ENCODE measurements at regions not wholly inside any gene's neighbourhood (a gene's known extent, or its start where the extent isn't known, plus 50 kb on each side); places are given as distances from the start of the nearest gene placed in this dataset.

DNA sequence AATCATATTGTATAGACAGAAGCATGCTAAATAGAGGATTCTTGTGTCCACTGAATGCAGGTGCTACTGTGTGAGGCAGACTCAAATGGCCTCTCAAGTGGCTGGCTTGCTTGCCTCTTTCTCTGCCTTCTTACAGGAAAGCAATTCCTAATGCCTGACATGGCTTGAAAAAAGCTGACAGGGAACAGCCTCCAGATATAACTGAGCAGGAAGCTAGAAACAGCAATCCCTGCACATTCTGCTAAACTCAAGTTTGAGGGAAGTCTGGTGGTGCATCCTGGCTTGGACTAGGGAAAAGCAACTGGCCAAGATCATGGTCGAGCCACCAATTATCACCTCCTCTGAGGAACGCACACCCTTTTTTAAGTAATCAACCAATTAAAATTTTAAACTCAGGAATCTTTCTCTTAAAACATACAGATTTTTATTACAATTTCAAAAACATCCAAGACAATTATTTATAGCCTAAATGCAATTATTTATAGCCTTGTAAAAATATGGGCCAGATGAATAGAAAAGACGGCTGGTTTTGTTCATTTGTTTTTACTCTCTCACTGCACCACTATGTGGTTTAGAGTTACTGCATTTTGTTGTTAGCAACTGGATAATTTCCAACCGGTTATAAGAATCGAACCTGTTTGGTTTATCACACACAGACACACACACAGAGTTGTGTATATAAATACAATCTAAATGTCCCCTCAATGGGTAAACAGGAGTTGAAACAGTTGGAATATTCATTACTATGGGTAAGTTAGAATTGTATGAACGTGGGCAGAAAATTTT, 290.9 kb upstream of the ANKRD55 start:
- Histone ChIP-seq H3K27me3 (replicated peaks; ENCODE audit: insufficient read depth) (peaks cover 3% of the 10 kb centered on the region; the same call in 1 of the 2 replicates), H3K9me2 (ENCODE audit: insufficient read depth) (no peaks in the 10 kb centered on the region), H4K20me1 (ENCODE audit: insufficient read depth) (no peaks in the 10 kb centered on the region), H3K4me1 (ENCODE audit: insufficient read depth) (no peaks in the 10 kb centered on the region), H3F3A (ENCODE audit: insufficient read depth) (no peaks in the 10 kb centered on the region), H3K9ac (no peak overlapping the region), H3K9me3 (ENCODE audit: low read depth) (no peaks in the 10 kb centered on the region), H3K4me3 (no peak overlapping the region), H3K27ac (no peak overlapping the region), H2AFZ (no peak overlapping the region), H3K79me2 (ENCODE audit: insufficient read depth) (no peaks in the 10 kb centered on the region), H3K4me2 (ENCODE audit: unreplicated experiment) (no peak overlapping the region), H3K36me3 (ENCODE audit: low read depth) (no peaks in the 10 kb centered on the region)
- no peak for TF ChIP-seq EZH2phosphoT487 (IDR thresholded peaks at IDR 0.05; ENCODE audit: insufficient read depth, low read depth)
- TF ChIP-seq EZH2 (IDR thresholded peaks at IDR 0.05; ENCODE audit: insufficient read depth, poor library complexity, severe bottlenecking) = no peak
- WGBS, 2 experiments (ENCODE audit: low coverage in 1 of 2, low lambda C conversion rate in 2 of 2, missing lambda C conversion rate in 2 of 2) = 15 to 20% methylated on average over 6 of the region's 6 CpGs
- in situ Hi-C loops (cut with MboI) = no loop called here
- no peak for DNase-seq

DNA sequence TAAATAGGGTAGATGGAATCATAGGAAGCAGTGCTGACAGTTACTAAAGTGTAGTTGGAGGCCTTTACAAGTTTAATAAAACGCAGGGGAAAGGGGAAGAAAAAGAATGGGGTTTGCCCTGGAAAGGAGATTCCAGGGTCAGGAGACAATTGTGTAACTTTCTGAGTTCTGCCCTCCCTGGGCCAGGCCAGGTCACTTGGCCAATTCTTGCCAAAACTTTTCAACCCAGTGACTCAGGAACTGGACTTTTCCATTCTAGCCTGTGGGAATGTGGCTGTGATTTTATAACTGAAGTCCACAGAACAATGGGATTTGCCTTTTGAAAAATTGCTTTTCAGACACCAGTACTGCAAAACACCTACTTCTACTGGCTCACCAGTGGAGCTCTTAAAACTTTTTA, 289.8 kb upstream of the ANKRD55 start:
- H3K27me3 ChIP-seq (replicated peaks; ENCODE audit: insufficient read depth) = peaks cover 7% of the 10 kb centered on the region
- no peak overlapping the region for H2AFZ ChIP-seq
- WGBS, 2 experiments (ENCODE audit: low coverage in 1 of 2, low lambda C conversion rate in 2 of 2, missing lambda C conversion rate in 2 of 2) = 11 to 20% methylated on average over 1 of the region's 1 CpG
- H3K36me3 ChIP-seq (ENCODE audit: low read depth) = no peaks in the 10 kb centered on the region
- H3K4me2 ChIP-seq (ENCODE audit: unreplicated experiment) = no peak overlapping the region
- no peaks in the 10 kb centered on the region for H3K79me2 ChIP-seq (ENCODE audit: insufficient read depth)
- DNase-seq = peak; percentile 55
- no peak overlapping the region for H3K27ac ChIP-seq
- in situ Hi-C loops (cut with MboI) = no loop called here
- no peaks in the 10 kb centered on the region for H3K9me2 ChIP-seq (ENCODE audit: insufficient read depth)
- H3K4me3 ChIP-seq = no peak overlapping the region
- no peaks in the 10 kb centered on the region for H3K9me3 ChIP-seq (ENCODE audit: low read depth)
- H3K9ac ChIP-seq = no peak overlapping the region
- TF ChIP-seq EZH2 (IDR thresholded peaks at IDR 0.05; ENCODE audit: insufficient read depth, poor library complexity, severe bottlenecking) (no peak), EZH2phosphoT487 (IDR thresholded peaks at IDR 0.05; ENCODE audit: insufficient read depth, low read depth) (no peak)
- no peaks in the 10 kb centered on the region for H3K4me1 ChIP-seq (ENCODE audit: insufficient read depth)
- no peaks in the 10 kb centered on the region for H4K20me1 ChIP-seq (ENCODE audit: insufficient read depth)
- no peaks in the 10 kb centered on the region for H3F3A ChIP-seq (ENCODE audit: insufficient read depth)

- Histone ChIP-seq H3K9ac (no peak overlapping the region), H3K36me3 (ENCODE audit: low read depth) (no peaks in the 10 kb centered on the region), H3K27me3 (replicated peaks; ENCODE audit: insufficient read depth) (peaks cover 7% of the 10 kb centered on the region), H3K79me2 (ENCODE audit: insufficient read depth) (no peaks in the 10 kb centered on the region), H4K20me1 (ENCODE audit: insufficient read depth) (no peaks in the 10 kb centered on the region), H3K4me1 (ENCODE audit: insufficient read depth) (no peaks in the 10 kb centered on the region), H3K4me3 (no peak overlapping the region), H3K9me3 (ENCODE audit: low read depth) (no peaks in the 10 kb centered on the region), H3K27ac (no peak overlapping the region), H3K4me2 (ENCODE audit: unreplicated experiment) (no peak overlapping the region), H3K9me2 (ENCODE audit: insufficient read depth) (no peaks in the 10 kb centered on the region), H2AFZ (no peak overlapping the region), H3F3A (ENCODE audit: insufficient read depth) (no peaks in the 10 kb centered on the region)
- TF ChIP-seq EZH2 (IDR thresholded peaks at IDR 0.05; ENCODE audit: insufficient read depth, poor library complexity, severe bottlenecking) = no peak
- TF ChIP-seq EZH2phosphoT487 (IDR thresholded peaks at IDR 0.05; ENCODE audit: insufficient read depth, low read depth) = no peak
- in situ Hi-C loops (cut with MboI) = no loop called here
- WGBS, 2 experiments (ENCODE audit: low coverage in 1 of 2, low lambda C conversion rate in 2 of 2, missing lambda C conversion rate in 2 of 2) = 46 to 51% methylated on average over 5 of the region's 5 CpGs
- DNase-seq = no peak
Measured at GRCh38 chr5:56522169-56522568, 289.0 kb upstream of the ANKRD55 start.

DNA sequence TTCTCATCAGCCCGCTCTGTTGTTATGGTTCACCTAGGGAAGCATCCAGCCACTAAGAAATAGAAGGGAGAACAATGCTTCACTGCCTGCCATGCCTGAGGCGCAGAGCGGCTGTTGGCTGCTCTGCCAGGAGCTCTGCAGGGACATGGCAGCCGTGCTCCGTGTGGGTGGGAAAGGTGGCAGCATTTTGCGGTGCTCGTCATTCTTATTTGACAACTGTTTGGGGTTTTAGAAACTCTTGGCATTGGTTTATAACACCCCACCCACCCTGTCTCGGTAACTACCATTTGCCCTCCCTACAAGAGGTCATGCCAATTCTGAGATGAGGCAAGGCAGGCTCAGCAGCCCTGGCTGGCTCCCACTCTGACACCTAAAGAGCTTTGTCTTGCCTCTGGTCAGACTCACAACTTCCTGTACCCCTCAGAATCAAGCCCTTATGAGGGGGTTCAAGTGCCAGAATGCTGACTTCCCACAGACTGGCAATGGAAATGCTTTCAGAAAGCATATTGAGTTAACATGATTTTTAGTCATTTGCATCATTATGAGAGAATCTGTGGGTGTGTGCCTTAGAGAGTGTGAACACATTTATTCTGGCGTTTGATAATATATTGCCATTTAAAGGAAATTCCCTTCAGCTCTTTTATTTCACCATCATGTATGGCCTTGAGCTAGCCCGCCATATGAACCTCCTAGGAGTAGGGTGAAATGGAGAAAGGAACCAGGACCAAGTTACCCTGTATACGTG, 288.0 kb upstream of the ANKRD55 start:
- Histone ChIP-seq H3K27ac (no peak overlapping the region), H3K4me1 (ENCODE audit: insufficient read depth) (no peaks in the 10 kb centered on the region), H4K20me1 (ENCODE audit: insufficient read depth) (no peaks in the 10 kb centered on the region), H3K4me3 (no peak overlapping the region), H3F3A (ENCODE audit: insufficient read depth) (no peaks in the 10 kb centered on the region), H2AFZ (no peak overlapping the region), H3K9ac (no peak overlapping the region), H3K79me2 (ENCODE audit: insufficient read depth) (no peaks in the 10 kb centered on the region), H3K9me2 (ENCODE audit: insufficient read depth) (no peaks in the 10 kb centered on the region), H3K36me3 (ENCODE audit: low read depth) (no peaks in the 10 kb centered on the region), H3K27me3 (replicated peaks; ENCODE audit: insufficient read depth) (peaks cover 7% of the 10 kb centered on the region), H3K9me3 (ENCODE audit: low read depth) (no peaks in the 10 kb centered on the region), H3K4me2 (ENCODE audit: unreplicated experiment) (no peak overlapping the region)
- TF ChIP-seq EZH2 (IDR thresholded peaks at IDR 0.05; ENCODE audit: insufficient read depth, poor library complexity, severe bottlenecking) (no peak), EZH2phosphoT487 (IDR thresholded peaks at IDR 0.05; ENCODE audit: insufficient read depth, low read depth) (no peak)
- in situ Hi-C loops (cut with MboI) = no loop called here
- WGBS, 2 experiments (ENCODE audit: low coverage in 1 of 2, low lambda C conversion rate in 2 of 2, missing lambda C conversion rate in 2 of 2) = 36 to 39% methylated on average over 11 of the region's 11 CpGs
- DNase-seq = no peak

All from GM23248 (cell line).